Heart right ventricle (tissue), 16 donors: ENCODE measurements at regions not wholly inside any gene's neighbourhood (a gene's known extent, or its start where the extent isn't known, plus 50 kb on each side); places are given as distances from the start of the nearest gene placed in this dataset.
"Not testable (repeated sequence)": the region's sequence is repeated elsewhere in the genome, so short reads cannot be mapped to it uniquely, and the experiment has no call there.

Experiments
- ATAC-seq, 8 donors: fragments of 200-7000 bp; cut with Tn5 transposase; one replicate each; pipeline ENCODE4 v1.9.1; 2020; ENCODE audit warnings: mild to moderate bottlenecking in 8 of 8, moderate library complexity in 8 of 8, moderate number of reproducible peaks in 1 of 8
- DNase-seq, 2 donors: peaks; one replicate each; pipeline ENCODE4 v3.0.0-alpha.2; 2020
- H3K27ac ChIP-seq, 10 donors: fragments of 200-600 bp; sonication (generic) in 2 of 10; one replicate each; pipeline versions ENCODE4 v1.5.0 to v1.8.0; 2020 to 2022; ENCODE audit warnings: mild to moderate bottlenecking in 3 of 10
- H3K27me3 ChIP-seq, 7 donors: fragments of 200-600 bp; one replicate each; pipeline ENCODE4 v1.8.0; 2021 to 2022; ENCODE audit warnings: mild to moderate bottlenecking in 2 of 7
- H3K36me3 ChIP-seq, 9 donors: fragments of 200-600 bp; sonication (generic) in 1 of 9; one replicate each; pipeline versions ENCODE4 v1.5.0 to v1.8.0; 2020 to 2022; ENCODE audit warnings: mild to moderate bottlenecking in 2 of 9
- H3K4me1 ChIP-seq, 9 donors: fragments of 200-600 bp; sonication (generic) in 1 of 9; one replicate each; pipeline versions ENCODE4 v1.5.0 to v1.8.0; 2020 to 2022; ENCODE audit warnings: mild to moderate bottlenecking in 4 of 9
- H3K4me3 ChIP-seq, 10 donors: fragments of 200-600 bp; sonication (generic) in 2 of 10; one replicate each; pipeline versions ENCODE4 v1.5.0 to v1.8.0; 2020 to 2022; ENCODE audit warnings: mild to moderate bottlenecking in 7 of 10, moderate library complexity in 2 of 10
- H3K9me3 ChIP-seq, 11 donors: fragments of 200-600 bp in 10 of 11; sonication (generic) in 2 of 11; one replicate each; pipeline versions ENCODE4 v1.5.0 to v1.8.0; 2013 to 2022; ENCODE audit warnings: mild to moderate bottlenecking in 2 of 11, control low read depth in 1 of 11, moderate library complexity in 1 of 11
- WGBS, 2 donors: extraction: QIAGEN DNeasy Blood & Tissue Kit; methylation state at CpG; one replicate each; pipeline ENCODE4 v1.1.7; 2013; ENCODE audit warnings: inconsistent platforms in 1 of 2; 5-methylcytosine and 5-hydroxymethylcytosine counted together
- intact Hi-C, 10 donors: fragments of 100-400 bp; cut with DNase I; formaldehyde crosslinking; loops; one replicate each; pipeline versions ENCODE4 v1.11.1 to v1.14.2; 2022
- TF ChIP-seq, protein P1 (sequence below), 9 donors: fragments of 200-600 bp; sonication (generic) in 2 of 9; IDR thresholded peaks; one replicate each; pipeline versions ENCODE4 v1.5.0 to v1.8.0; 2021 to 2022; ENCODE audit warnings: antibody characterized with exemption in 9 of 9, mild to moderate bottlenecking in 5 of 9, moderate library complexity in 1 of 9
- donor health status: Arrhythmogenic right ventricular cardiomyopathy.
- donor health status: ischemic (EF 13 %, LVEDD 7.1; RV severe dilation, severe dysfunction).
- donor health status: healthy with polysubstance abuse.
- donor health status: DM: no; HTN: yes; CAD: no.
- donor health status: DM: no; HTN: no; CAD: no.
- donor health status: ischemic (EF 25% LVEDD 6.9; RV normal size, moderate dysfunction).
- donor health status: ischemic (EF 25% LVEDD 5.7; RV mildly dilated, moderate dysfunction).
- donor health status: healthy.
- donor health status: DM: yes; HTN: yes; CAD: no.
- donor health status: Ischemic cardiomyopathy.
- donor health status: ischemic (EF 35%, LVEDD 5.7; RV mildly dilated, moderate dysfunction).
- donor health status: nonischemic (EF 11% LVEDD 7.7; RV severe dilation, severe dysfunction).
- donor health status: DM: yes; HTN: yes; CAD: no.
- donor health status: PGD.
- donor health status: ischemic (EF 29% LVEDD 5.4; RV normal size, mild dysfunction).
- donor health status: nonischemic (EF 23%, LVEDD 6.1; RV moderate dilation, normal function).

DNA sequence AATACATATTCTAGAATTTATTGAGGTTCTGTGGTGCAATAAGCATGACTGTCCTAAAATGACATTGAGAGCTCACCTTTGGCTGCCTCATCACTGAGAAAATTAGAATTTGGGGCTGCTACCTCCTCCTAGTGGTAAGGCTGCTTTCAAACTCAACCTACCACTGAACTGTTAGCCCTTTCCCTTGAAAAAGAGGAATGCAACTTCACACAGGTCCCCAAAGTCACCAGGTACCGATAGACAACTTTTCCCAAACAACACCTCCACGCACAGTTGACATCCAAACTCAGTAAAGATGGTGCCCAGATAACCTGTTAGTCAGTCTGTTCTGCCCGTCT, 75.9 kb upstream of the SCIN start:
- no peaks in the 10 kb centered on the region for H3K36me3 ChIP-seq
- H3K9me3 ChIP-seq, result no peaks in the 10 kb centered on the region
- no peak overlapping the region for H3K27ac ChIP-seq
- no peaks in the 10 kb centered on the region for H3K27me3 ChIP-seq
- DNase-seq, result no peak
- no peak for ATAC-seq
- 91 to 97% methylated on average over 3 of the region's 3 CpGs for WGBS, 2 donors
- TF ChIP-seq, protein P1, sequence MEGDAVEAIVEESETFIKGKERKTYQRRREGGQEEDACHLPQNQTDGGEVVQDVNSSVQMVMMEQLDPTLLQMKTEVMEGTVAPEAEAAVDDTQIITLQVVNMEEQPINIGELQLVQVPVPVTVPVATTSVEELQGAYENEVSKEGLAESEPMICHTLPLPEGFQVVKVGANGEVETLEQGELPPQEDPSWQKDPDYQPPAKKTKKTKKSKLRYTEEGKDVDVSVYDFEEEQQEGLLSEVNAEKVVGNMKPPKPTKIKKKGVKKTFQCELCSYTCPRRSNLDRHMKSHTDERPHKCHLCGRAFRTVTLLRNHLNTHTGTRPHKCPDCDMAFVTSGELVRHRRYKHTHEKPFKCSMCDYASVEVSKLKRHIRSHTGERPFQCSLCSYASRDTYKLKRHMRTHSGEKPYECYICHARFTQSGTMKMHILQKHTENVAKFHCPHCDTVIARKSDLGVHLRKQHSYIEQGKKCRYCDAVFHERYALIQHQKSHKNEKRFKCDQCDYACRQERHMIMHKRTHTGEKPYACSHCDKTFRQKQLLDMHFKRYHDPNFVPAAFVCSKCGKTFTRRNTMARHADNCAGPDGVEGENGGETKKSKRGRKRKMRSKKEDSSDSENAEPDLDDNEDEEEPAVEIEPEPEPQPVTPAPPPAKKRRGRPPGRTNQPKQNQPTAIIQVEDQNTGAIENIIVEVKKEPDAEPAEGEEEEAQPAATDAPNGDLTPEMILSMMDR (IDR thresholded peaks at IDR 0.05), result no peak
- H3K4me3 ChIP-seq, result no peak overlapping the region
- H3K4me1 ChIP-seq, result no peaks in the 10 kb centered on the region
- intact Hi-C loops, result loop anchor here in 9 of 10 donors (5.0 to 10.0 kb wide), 7 partner anchors 37 to 1070 kb away; partner anchors contain the start of gene THSD7A (in 5 of the 9)

GRCh38 chr7:12496901-12497674, 73.4 kb upstream of the SCIN start:
- intact Hi-C loops, result loop anchor here in 7 of 10 donors (10.0 kb wide), 4 partner anchors 62 to 1072 kb away; partner anchors contain the start of gene THSD7A (in 5 of the 7)
- ATAC-seq, H3K9me3 ChIP-seq, H3K27me3 ChIP-seq, H3K36me3 ChIP-seq, H3K4me1 ChIP-seq, DNase-seq, H3K27ac ChIP-seq: not testable (repeated sequence)
- TF ChIP-seq, protein P1 (IDR thresholded peaks at IDR 0.05), result peak in 7 of 9 donors; percentile 24 to 57 (median 45)
- 78 to 87% methylated on average over 24 to 28 of the region's 31 CpGs for WGBS, 2 donors
- H3K4me3 ChIP-seq, result peak overlapping the region in 3 of 10 donors; percentile 12 to 17 (median 16)

GRCh38 chr7:12504149-12504548, 66.4 kb upstream of the SCIN start:
- Histone ChIP-seq H3K27me3 (no peaks in the 10 kb centered on the region), H3K4me1 (no peaks in the 10 kb centered on the region), H3K4me3 (no peak overlapping the region), H3K36me3 (no peaks in the 10 kb centered on the region), H3K27ac (no peak overlapping the region), H3K9me3 (no peaks in the 10 kb centered on the region)
- 31 to 39% methylated on average over 1 of the region's 1 CpG for WGBS, 2 donors
- DNase-seq (no peak), ATAC-seq (no peak)
- intact Hi-C loops, result no loop called here
- TF ChIP-seq, protein P1 (IDR thresholded peaks at IDR 0.05), result no peak

- WGBS, 2 donors, result 78 to 84% methylated on average over 3 of the region's 3 CpGs
- intact Hi-C loops, result no loop called here
- H3K4me3 ChIP-seq, result no peak overlapping the region
These were observed 62.5 kb upstream of the SCIN start for GRCh38 chr7:12508005-12508404.

More at GRCh38 chr7:12508005-12508404, 62.5 kb upstream of the SCIN start:
- Histone ChIP-seq H3K4me1 (no peaks in the 10 kb centered on the region), H3K27ac (no peak overlapping the region), H3K27me3 (no peaks in the 10 kb centered on the region), H3K9me3 (no peaks in the 10 kb centered on the region), H3K36me3 (no peaks in the 10 kb centered on the region)
- DNase-seq (no peak), ATAC-seq (no peak)
- TF ChIP-seq, protein P1 (IDR thresholded peaks at IDR 0.05), result no peak
